HepG2 (cell line): ENCODE measurements at regions not wholly inside any gene's neighbourhood (a gene's known extent, or its start where the extent isn't known, plus 50 kb on each side); places are given as distances from the start of the nearest gene placed in this dataset.
A peak's percentile ranks its signal among the peaks of the same experiment; 100 is the strongest.

Source experiments
- BHLHE40 ChIP-seq: IDR thresholded peaks from 2 replicates; pipeline ENCODE4 v1.6.1; 2011; ENCODE audit warnings: low read length, improper control_type of control experiment
- CEBPG ChIP-seq: IDR thresholded peaks from 2 replicates; pipeline ENCODE4 v1.6.1; 2016
- FOXK1 ChIP-seq: sonication (generic); formaldehyde crosslinking; IDR thresholded peaks from 2 replicates; pipeline ENCODE4 v1.4.0; 2020; ENCODE audit warnings: low read depth, missing genetic modification reagents, borderline replicate concordance
- HMG20A ChIP-seq: IDR thresholded peaks from 2 replicates; pipeline ENCODE4 v1.6.1; 2016; ENCODE audit warnings: borderline replicate concordance
- HNF4G ChIP-seq, 2 experiments: sonication (generic) in 1 of 2; formaldehyde crosslinking in 1 of 2; IDR thresholded peaks; 2 replicates each; pipeline versions ENCODE4 v1.4.0 to v1.6.1; 2011 to 2020; ENCODE audit warnings: borderline replicate concordance in 2 of 2, low read depth in 2 of 2, mild to moderate bottlenecking in 2 of 2, low read length in 1 of 2, missing genetic modification reagents in 1 of 2, moderate library complexity in 1 of 2
- HNRNPUL1 ChIP-seq: fragments of 200-400 bp; formaldehyde crosslinking; IDR thresholded peaks from 2 replicates; pipeline ENCODE4 v1.6.1; 2017; ENCODE audit warnings: low read depth, mild to moderate bottlenecking, low read length, moderate library complexity
- HOXA5 ChIP-seq: sonication (generic); formaldehyde crosslinking; IDR thresholded peaks from 2 replicates; pipeline ENCODE4 v1.4.0; 2020; ENCODE audit warnings: missing genetic modification reagents
- JUNB ChIP-seq: sonication (generic); formaldehyde crosslinking; IDR thresholded peaks from 2 replicates; pipeline ENCODE4 v1.8.0; 2022; ENCODE audit warnings: missing genetic modification reagents, mild to moderate bottlenecking, borderline replicate concordance
- NCOA2 ChIP-seq: sonication (generic); formaldehyde crosslinking; IDR thresholded peaks from 2 replicates; pipeline ENCODE4 v1.8.0; 2022; ENCODE audit warnings: inconsistent platforms
- NFE2L2 ChIP-seq: fragments of 150-350 bp; IDR thresholded peaks from 2 replicates; pipeline ENCODE4 v1.6.1; 2014; ENCODE audit warnings: low read length
- NRL ChIP-seq: sonication (generic); formaldehyde crosslinking; IDR thresholded peaks from 2 replicates; pipeline ENCODE4 v1.5.0; 2020; ENCODE audit warnings: missing genetic modification reagents, mild to moderate bottlenecking, moderate library complexity, borderline replicate concordance
- SAFB2 ChIP-seq: sonication (generic); formaldehyde crosslinking; IDR thresholded peaks from 2 replicates; pipeline ENCODE4 v1.5.1; 2020; ENCODE audit warnings: missing genetic modification reagents, low read depth, mild to moderate bottlenecking, borderline replicate concordance
- TBX3 ChIP-seq: fragments of 450-650 bp; IDR thresholded peaks from 2 replicates; pipeline ENCODE4 v1.6.1; 2017; ENCODE audit warnings: antibody characterized with exemption, mild to moderate bottlenecking, inconsistent platforms, borderline replicate concordance
- ZBTB20 ChIP-seq: sonication (generic); formaldehyde crosslinking; IDR thresholded peaks from 2 replicates; pipeline ENCODE4 v1.8.1; 2023; ENCODE audit warnings: missing genetic modification reagents, low read depth, mild to moderate bottlenecking, borderline replicate concordance
- ZNF263 ChIP-seq: sonication (generic); formaldehyde crosslinking; IDR thresholded peaks from 2 replicates; pipeline ENCODE4 v1.4.0; 2020; ENCODE audit warnings: missing genetic modification reagents
- ZNF350 ChIP-seq: sonication (generic); formaldehyde crosslinking; IDR thresholded peaks from 2 replicates; pipeline ENCODE4 v1.4.0; 2020; ENCODE audit warnings: mild to moderate bottlenecking, low read depth, missing genetic modification reagents, borderline replicate concordance
- ZNF432 ChIP-seq: sonication (generic); formaldehyde crosslinking; IDR thresholded peaks from 2 replicates; pipeline ENCODE4 v1.5.0; 2020; ENCODE audit warnings: missing genetic modification reagents, mild to moderate bottlenecking, borderline replicate concordance
- ZNF530 ChIP-seq: sonication (generic); formaldehyde crosslinking; IDR thresholded peaks from 2 replicates; pipeline ENCODE4 v1.5.0; 2020; ENCODE audit warnings: low read depth, mild to moderate bottlenecking, missing genetic modification reagents
- ZNF614 ChIP-seq: IDR thresholded peaks from 2 replicates; pipeline ENCODE4 v1.6.1; 2018; ENCODE audit warnings: missing biosample characterization, missing genetic modification reagents, inconsistent platforms, borderline replicate concordance
- TF ChIP-seq, protein P1 (sequence below): sonication (generic); formaldehyde crosslinking; IDR thresholded peaks from 2 replicates; pipeline ENCODE4 v1.5.1; 2020; ENCODE audit warnings: missing genetic modification reagents, mild to moderate bottlenecking, borderline replicate concordance
- TF ChIP-seq, protein P2 (sequence below): sonication (generic); formaldehyde crosslinking; IDR thresholded peaks from 2 replicates; pipeline ENCODE4 v1.5.1; 2020; ENCODE audit warnings: missing genetic modification reagents, mild to moderate bottlenecking, borderline replicate concordance
- TF ChIP-seq, protein P3 (sequence below): sonication (generic); formaldehyde crosslinking; IDR thresholded peaks from 2 replicates; pipeline ENCODE4 v1.9.0; 2021; ENCODE audit warnings: missing genetic modification reagents, borderline replicate concordance
- TF ChIP-seq, protein P4 (sequence below): sonication (generic); formaldehyde crosslinking; conservative IDR thresholded peaks from 2 replicates; pipeline ENCODE4 v1.4.0; 2020; ENCODE audit warnings: missing genetic modification reagents

DNA sequence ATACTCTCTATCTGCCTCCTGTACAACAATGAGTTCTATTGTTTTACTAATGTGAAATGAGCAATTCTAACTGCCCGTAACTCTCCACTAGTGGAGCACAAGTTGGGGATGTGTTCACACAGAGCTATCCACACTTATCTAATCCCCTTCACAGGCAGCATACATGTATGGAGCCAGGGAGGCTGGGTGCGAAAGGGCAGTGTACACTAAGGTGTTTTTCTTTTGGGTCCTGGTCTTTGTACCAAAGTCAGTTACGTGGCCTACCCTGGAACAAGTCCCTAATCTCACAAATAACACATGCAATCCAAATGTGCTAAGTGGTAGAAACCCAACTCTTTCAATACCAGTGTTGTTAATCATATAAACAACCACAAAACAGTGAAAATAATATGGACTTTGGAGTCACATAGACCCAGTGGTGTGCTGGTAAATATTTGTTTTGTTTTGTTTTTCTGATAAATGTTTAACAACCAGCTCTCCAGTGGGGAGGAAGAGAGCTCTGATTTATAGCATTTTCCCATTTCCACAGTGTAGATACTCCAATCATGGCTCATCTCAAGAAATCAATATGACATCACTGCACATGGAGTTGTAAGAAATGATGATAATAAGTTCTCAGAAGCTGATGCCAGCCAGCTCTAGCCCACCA lies 319.9 kb upstream of the DUSP10 start (continued):
- no peak; the same call in 1 of the 2 replicates for TF ChIP-seq ZBTB20
- 0 out of 2 replicates have a peak, but pooled peaks have one; percentile 19 for TF ChIP-seq HOXA5 (CRISPR knock-in tag)
- TF ChIP-seq NRL = no peak
- peak; percentile 39 for TF ChIP-seq CEBPG (CRISPR knock-in tag)
- no peak for TF ChIP-seq NFE2L2
- TF ChIP-seq JUNB (CRISPR knock-in tag) = no peak
- peak; percentile 33; the same call in 1 of the 2 replicates for TF ChIP-seq HNF4G (IDR thresholded peaks at IDR 0.05; ENCODE audit: borderline replicate concordance, low read depth, low read length)
- peak; percentile 81 for TF ChIP-seq HNF4G (CRISPR knock-in tag; IDR thresholded peaks at IDR 0.05; ENCODE audit: borderline replicate concordance, low read depth)
- TF ChIP-seq, protein P1, sequence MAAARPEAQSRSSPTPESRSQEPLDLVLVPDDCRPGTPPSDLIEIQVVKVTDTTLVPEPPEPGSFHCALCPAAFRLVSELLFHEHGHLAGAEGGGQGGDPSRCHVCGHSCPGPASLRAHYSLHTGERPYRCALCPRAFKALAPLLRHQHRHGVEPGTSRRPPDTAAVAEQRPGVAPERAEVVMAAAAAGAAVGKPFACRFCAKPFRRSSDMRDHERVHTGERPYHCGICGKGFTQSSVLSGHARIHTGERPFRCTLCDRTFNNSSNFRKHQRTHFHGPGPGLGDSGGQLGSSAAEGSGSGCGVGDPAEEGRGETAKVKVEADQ (CRISPR knock-in tag) = no peak
- TF ChIP-seq HMG20A (CRISPR knock-in tag) = peak; percentile 28; the same call in 1 of the 2 replicates
- no peak for TF ChIP-seq HNRNPUL1
- TF ChIP-seq ZNF263 (CRISPR knock-in tag) = peak; percentile 85
- TF ChIP-seq ZNF432 (CRISPR knock-in tag) = no peak
- peak; percentile 60 for TF ChIP-seq BHLHE40
- TF ChIP-seq FOXK1 (CRISPR knock-in tag) = peak; percentile 72; the same call in 1 of the 2 replicates
- peak; percentile 94 for TF ChIP-seq TBX3
- TF ChIP-seq, protein P2, sequence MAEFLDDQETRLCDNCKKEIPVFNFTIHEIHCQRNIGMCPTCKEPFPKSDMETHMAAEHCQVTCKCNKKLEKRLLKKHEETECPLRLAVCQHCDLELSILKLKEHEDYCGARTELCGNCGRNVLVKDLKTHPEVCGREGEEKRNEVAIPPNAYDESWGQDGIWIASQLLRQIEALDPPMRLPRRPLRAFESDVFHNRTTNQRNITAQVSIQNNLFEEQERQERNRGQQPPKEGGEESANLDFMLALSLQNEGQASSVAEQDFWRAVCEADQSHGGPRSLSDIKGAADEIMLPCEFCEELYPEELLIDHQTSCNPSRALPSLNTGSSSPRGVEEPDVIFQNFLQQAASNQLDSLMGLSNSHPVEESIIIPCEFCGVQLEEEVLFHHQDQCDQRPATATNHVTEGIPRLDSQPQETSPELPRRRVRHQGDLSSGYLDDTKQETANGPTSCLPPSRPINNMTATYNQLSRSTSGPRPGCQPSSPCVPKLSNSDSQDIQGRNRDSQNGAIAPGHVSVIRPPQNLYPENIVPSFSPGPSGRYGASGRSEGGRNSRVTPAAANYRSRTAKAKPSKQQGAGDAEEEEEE (CRISPR knock-in tag) = no peak
- TF ChIP-seq, protein P3, sequence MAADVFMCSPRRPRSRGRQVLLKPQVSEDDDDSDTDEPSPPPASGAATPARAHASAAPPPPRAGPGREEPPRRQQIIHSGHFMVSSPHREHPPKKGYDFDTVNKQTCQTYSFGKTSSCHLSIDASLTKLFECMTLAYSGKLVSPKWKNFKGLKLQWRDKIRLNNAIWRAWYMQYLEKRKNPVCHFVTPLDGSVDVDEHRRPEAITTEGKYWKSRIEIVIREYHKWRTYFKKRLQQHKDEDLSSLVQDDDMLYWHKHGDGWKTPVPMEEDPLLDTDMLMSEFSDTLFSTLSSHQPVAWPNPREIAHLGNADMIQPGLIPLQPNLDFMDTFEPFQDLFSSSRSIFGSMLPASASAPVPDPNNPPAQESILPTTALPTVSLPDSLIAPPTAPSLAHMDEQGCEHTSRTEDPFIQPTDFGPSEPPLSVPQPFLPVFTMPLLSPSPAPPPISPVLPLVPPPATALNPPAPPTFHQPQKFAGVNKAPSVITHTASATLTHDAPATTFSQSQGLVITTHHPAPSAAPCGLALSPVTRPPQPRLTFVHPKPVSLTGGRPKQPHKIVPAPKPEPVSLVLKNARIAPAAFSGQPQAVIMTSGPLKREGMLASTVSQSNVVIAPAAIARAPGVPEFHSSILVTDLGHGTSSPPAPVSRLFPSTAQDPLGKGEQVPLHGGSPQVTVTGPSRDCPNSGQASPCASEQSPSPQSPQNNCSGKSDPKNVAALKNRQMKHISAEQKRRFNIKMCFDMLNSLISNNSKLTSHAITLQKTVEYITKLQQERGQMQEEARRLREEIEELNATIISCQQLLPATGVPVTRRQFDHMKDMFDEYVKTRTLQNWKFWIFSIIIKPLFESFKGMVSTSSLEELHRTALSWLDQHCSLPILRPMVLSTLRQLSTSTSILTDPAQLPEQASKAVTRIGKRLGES (CRISPR knock-in tag) = no peak
- 0 out of 2 replicates have a peak, but pooled peaks have one; percentile 59 for TF ChIP-seq NCOA2 (CRISPR knock-in tag)
- TF ChIP-seq, protein P4, sequence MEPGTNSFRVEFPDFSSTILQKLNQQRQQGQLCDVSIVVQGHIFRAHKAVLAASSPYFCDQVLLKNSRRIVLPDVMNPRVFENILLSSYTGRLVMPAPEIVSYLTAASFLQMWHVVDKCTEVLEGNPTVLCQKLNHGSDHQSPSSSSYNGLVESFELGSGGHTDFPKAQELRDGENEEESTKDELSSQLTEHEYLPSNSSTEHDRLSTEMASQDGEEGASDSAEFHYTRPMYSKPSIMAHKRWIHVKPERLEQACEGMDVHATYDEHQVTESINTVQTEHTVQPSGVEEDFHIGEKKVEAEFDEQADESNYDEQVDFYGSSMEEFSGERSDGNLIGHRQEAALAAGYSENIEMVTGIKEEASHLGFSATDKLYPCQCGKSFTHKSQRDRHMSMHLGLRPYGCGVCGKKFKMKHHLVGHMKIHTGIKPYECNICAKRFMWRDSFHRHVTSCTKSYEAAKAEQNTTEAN (CRISPR knock-in tag) = no peak
- TF ChIP-seq ZNF350 = no peak
- TF ChIP-seq ZNF530 (CRISPR knock-in tag) = no peak
- no peak; the same call in 1 of the 2 replicates for TF ChIP-seq SAFB2 (CRISPR knock-in tag)
- TF ChIP-seq ZNF614 (CRISPR knock-in tag) = 0 out of 2 replicates have a peak, but pooled peaks have one; percentile 22
